Trophoblast cell (in vitro differentiated cells and primary cell): ENCODE measurements at regions not wholly inside any gene's neighbourhood (a gene's known extent, or its start where the extent isn't known, plus 50 kb on each side); places are given as distances from the start of the nearest gene placed in this dataset.

Source experiments
- DNase-seq, 2 donors: peaks; one replicate each; pipeline ENCODE4 v3.0.0-alpha.2; 2016
- H2AFZ ChIP-seq: 2 replicates; pipeline ENCODE4 v1.6.1; 2013; ENCODE audit warnings: low read length, moderate library complexity, mild to moderate bottlenecking; ENCODE audit not compliant: insufficient read depth, poor library complexity
- H2AK5ac ChIP-seq: 2 replicates; pipeline ENCODE4 v1.6.1; 2013; ENCODE audit warnings: mild to moderate bottlenecking, low read length
- H2BK120ac ChIP-seq: 2 replicates; pipeline ENCODE4 v1.6.1; 2013; ENCODE audit warnings: low read length, mild to moderate bottlenecking, moderate library complexity; ENCODE audit not compliant: insufficient read depth, poor library complexity
- H2BK12ac ChIP-seq: 2 replicates; pipeline ENCODE4 v1.6.1; 2013; ENCODE audit warnings: mild to moderate bottlenecking, low read length, moderate library complexity
- H2BK5ac ChIP-seq: 2 replicates; pipeline ENCODE4 v1.6.1; 2013; ENCODE audit warnings: low read length, low read depth, moderate library complexity, mild to moderate bottlenecking; ENCODE audit not compliant: poor library complexity
- H3K14ac ChIP-seq: 2 replicates; pipeline ENCODE4 v1.6.1; 2013; ENCODE audit warnings: mild to moderate bottlenecking, low read length
- H3K18ac ChIP-seq: 2 replicates; pipeline ENCODE4 v1.6.1; 2013; ENCODE audit warnings: mild to moderate bottlenecking, low read length
- H3K23ac ChIP-seq: 2 replicates; pipeline ENCODE4 v1.6.1; 2013; ENCODE audit warnings: low read length
- H3K27ac ChIP-seq: 2 replicates; pipeline ENCODE4 v1.5.1; 2013; ENCODE audit warnings: low read depth, mild to moderate bottlenecking, inconsistent platforms, low read length, moderate library complexity
- H3K27me3 ChIP-seq: 2 replicates; pipeline ENCODE4 v1.6.1; 2013; ENCODE audit warnings: inconsistent platforms, mild to moderate bottlenecking, low read length, moderate library complexity; ENCODE audit not compliant: insufficient read depth
- H3K36me3 ChIP-seq, 2 experiments: 1 replicate in 1 of 2; 2 replicates in 1 of 2; pipeline ENCODE4 v1.6.1; 2013; ENCODE audit warnings: low read length in 2 of 2, mild to moderate bottlenecking in 2 of 2, moderate library complexity in 1 of 2; ENCODE audit not compliant: insufficient read depth in 2 of 2, control insufficient read depth in 1 of 2
- H3K4ac ChIP-seq: 2 replicates; pipeline ENCODE4 v1.6.1; 2013; ENCODE audit warnings: low read depth, mild to moderate bottlenecking, low read length, moderate library complexity
- H3K4me1 ChIP-seq, 2 experiments: 1 replicate in 1 of 2; 2 replicates in 1 of 2; pipeline ENCODE4 v1.6.1; 2013; ENCODE audit warnings: low read length in 2 of 2, mild to moderate bottlenecking in 2 of 2, moderate library complexity in 1 of 2; ENCODE audit not compliant: insufficient read depth in 2 of 2, control insufficient read depth in 1 of 2
- H3K4me2 ChIP-seq: 2 replicates; pipeline ENCODE4 v1.6.1; 2013; ENCODE audit warnings: inconsistent platforms, mild to moderate bottlenecking, low read length, moderate library complexity
- H3K4me3 ChIP-seq: 2 replicates; pipeline ENCODE4 v1.5.1; 2013; ENCODE audit warnings: mild to moderate bottlenecking, low read depth, low read length, inconsistent platforms
- H3K79me1 ChIP-seq: one replicate; pipeline ENCODE4 v1.6.1; 2013; ENCODE audit warnings: low read length
- H3K79me2 ChIP-seq: 2 replicates; pipeline ENCODE4 v1.6.1; 2013; ENCODE audit warnings: low read length, mild to moderate bottlenecking; ENCODE audit not compliant: control insufficient read depth, insufficient read depth, poor library complexity
- H3K9ac ChIP-seq: 2 replicates; pipeline ENCODE4 v1.6.1; 2013; ENCODE audit warnings: mild to moderate bottlenecking, low read length
- H3K9me3 ChIP-seq: 2 replicates; pipeline ENCODE4 v1.6.1; 2013; ENCODE audit warnings: low read depth, mild to moderate bottlenecking, control low read depth, inconsistent platforms, low read length; ENCODE audit not compliant: insufficient read depth
- H4K12ac ChIP-seq: 2 replicates; pipeline ENCODE4 v1.6.1; 2013; ENCODE audit warnings: low read depth, mild to moderate bottlenecking, low read length, moderate library complexity
- H4K8ac ChIP-seq: 2 replicates; pipeline ENCODE4 v1.6.1; 2013; ENCODE audit warnings: low read depth, mild to moderate bottlenecking, low read length, moderate library complexity
- H4K91ac ChIP-seq: one replicate; pipeline ENCODE4 v1.6.1; 2013; ENCODE audit warnings: low read depth, mild to moderate bottlenecking, low read length, moderate library complexity
- WGBS: extraction: QIAGEN DNeasy Blood & Tissue Kit; methylation state at CpG from one replicate; pipeline ENCODE4 v1.1.7; 2013; ENCODE audit warnings: missing lambda C conversion rate; ENCODE audit not compliant: insufficient read length, insufficient coverage; ENCODE audit errors: extremely low coverage; 5-methylcytosine and 5-hydroxymethylcytosine counted together

DNA sequence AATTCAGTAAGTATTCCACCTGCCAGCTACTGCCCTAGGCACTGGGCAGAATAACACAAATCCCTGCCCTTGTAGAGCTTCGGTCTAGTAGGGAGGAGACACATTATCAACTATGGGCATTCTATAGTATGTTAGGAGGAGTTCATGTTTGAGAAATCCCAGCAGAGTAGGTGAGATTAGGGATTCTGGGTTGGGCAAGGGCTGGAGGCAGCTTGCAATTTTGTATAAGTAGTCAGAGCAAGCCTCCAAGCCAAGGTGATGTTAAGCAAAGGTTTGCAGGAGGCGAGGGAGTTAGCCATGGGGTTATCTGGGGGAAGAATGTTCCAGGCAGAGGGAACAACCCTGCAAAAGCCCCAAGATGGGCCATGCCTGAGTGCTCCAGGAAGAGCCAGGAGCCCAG is 187.9 kb upstream of the HS6ST1 start:
- Histone ChIP-seq H3K18ac (no peak overlapping the region), H2BK12ac (no peak overlapping the region), H2AFZ (no peak overlapping the region), H3K23ac (no peak overlapping the region), H3K36me3 (no peaks in the 10 kb centered on the region), H3K27me3 (no peaks in the 10 kb centered on the region), H2BK5ac (no peak overlapping the region), H3K79me2 (no peaks in the 10 kb centered on the region), H3K4ac (no peak overlapping the region), H2AK5ac (no peak overlapping the region), H3K4me1 (no peaks in the 10 kb centered on the region), H3K4me3 (no peak overlapping the region), H4K8ac (no peak overlapping the region), H4K91ac (no peak overlapping the region), H3K4me2 (no peak overlapping the region), H3K9ac (no peak overlapping the region), H3K14ac (no peak overlapping the region), H3K27ac (no peak overlapping the region), H2BK120ac (no peak overlapping the region), H3K79me1 (no peaks in the 10 kb centered on the region), H3K9me3 (no peaks in the 10 kb centered on the region), H4K12ac (no peak overlapping the region)
- no peak for DNase-seq
- no CpG with 5 or more reads among the region's 2 CpGs for WGBS

DNA sequence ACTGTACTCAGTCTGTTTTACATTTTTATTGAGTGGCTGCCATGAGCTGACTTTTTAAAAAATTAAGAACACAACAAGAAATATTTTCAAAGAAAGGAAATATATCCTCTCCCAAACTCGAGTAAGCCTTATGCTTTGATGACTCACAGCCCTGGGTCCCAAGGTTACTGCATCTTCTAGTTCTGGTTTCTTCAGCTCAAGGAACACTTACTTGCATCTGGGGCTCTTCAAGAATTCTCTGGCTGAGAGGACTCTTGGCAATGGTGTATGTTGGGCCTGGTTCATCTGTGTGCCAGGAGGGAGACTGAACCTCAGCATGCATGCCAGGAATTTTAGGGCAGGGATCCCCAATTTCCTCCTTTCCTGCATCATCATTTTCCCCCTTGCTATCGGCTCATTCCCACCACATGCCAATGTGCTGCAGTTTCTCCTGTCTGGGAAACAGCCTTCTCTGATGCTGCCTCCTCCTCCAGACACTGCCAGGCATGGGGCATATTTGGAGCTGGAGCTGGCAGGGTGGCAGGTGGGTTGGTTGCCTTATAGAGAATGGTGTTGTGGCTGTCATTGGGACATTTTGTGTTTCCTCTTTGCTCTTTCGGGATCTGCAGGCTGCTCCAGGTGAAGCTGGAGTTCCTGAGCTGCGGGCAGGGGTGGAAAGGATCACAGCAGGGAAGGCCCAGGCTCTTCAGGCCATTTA is 192.2 kb upstream of the HS6ST1 start:
- Histone ChIP-seq H3K14ac (no peak overlapping the region), H3K79me1 (no peaks in the 10 kb centered on the region), H4K91ac (no peak overlapping the region), H3K23ac (no peak overlapping the region), H3K36me3 (no peaks in the 10 kb centered on the region), H3K9ac (no peak overlapping the region), H3K79me2 (no peaks in the 10 kb centered on the region), H2BK12ac (no peak overlapping the region), H3K4me3 (no peak overlapping the region), H3K9me3 (no peaks in the 10 kb centered on the region), H3K4me1 (no peaks in the 10 kb centered on the region), H3K4me2 (no peak overlapping the region), H3K4ac (no peak overlapping the region), H2AK5ac (no peak overlapping the region), H3K18ac (no peak overlapping the region), H3K27ac (no peak overlapping the region), H2BK120ac (no peak overlapping the region), H2AFZ (no peak overlapping the region), H2BK5ac (no peak overlapping the region), H4K8ac (no peak overlapping the region), H4K12ac (no peak overlapping the region), H3K27me3 (no peaks in the 10 kb centered on the region)
- DNase-seq, result no peak
- WGBS, result no CpG with 5 or more reads among the region's 4 CpGs

DNA sequence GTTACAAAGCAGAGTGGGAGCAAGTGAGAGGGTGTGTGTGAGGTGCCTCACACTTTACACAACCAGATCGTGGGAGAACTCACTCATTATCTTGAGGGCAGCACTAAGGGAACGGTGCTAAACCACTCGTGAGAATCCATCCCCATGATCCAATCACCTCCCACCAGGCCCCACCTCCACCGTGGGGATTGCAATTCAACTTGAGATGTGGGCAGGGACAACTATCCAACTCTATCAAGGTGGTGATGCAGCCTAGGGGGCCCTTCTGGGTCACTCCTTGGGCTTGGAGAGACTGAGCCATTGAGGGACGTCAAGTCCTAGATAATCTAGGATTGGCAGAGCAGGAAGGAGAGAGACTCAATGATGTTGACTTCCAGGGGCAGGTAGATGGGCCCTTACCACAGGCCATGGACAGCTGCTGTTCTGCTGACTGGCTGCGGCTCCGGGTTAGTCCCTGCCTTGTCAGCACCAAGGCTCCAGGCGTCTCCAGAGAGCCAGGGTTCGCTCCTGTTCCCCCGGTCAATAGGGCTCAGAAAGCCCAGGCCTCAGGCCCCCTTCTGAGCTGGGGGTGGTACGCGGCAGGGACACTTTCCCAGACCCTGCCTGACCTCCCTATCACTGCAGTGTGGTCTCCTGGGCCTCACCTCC is 193.2 kb upstream of the HS6ST1 start:
- Histone ChIP-seq H3K79me1 (no peaks in the 10 kb centered on the region), H2AFZ (no peak overlapping the region), H3K27me3 (no peaks in the 10 kb centered on the region), H3K4me3 (no peak overlapping the region), H3K23ac (no peak overlapping the region), H3K9ac (no peak overlapping the region), H3K27ac (no peak overlapping the region), H4K91ac (no peak overlapping the region), H3K79me2 (no peaks in the 10 kb centered on the region), H2AK5ac (no peak overlapping the region), H4K8ac (no peak overlapping the region), H2BK5ac (no peak overlapping the region), H4K12ac (no peak overlapping the region), H2BK12ac (no peak overlapping the region), H3K4me2 (no peak overlapping the region), H3K9me3 (no peaks in the 10 kb centered on the region), H3K18ac (no peak overlapping the region), H3K4ac (no peak overlapping the region), H3K14ac (no peak overlapping the region), H3K36me3 (no peaks in the 10 kb centered on the region), H3K4me1 (no peaks in the 10 kb centered on the region), H2BK120ac (no peak overlapping the region)
- no CpG with 5 or more reads among the region's 12 CpGs for WGBS
- DNase-seq, result no peak

DNA sequence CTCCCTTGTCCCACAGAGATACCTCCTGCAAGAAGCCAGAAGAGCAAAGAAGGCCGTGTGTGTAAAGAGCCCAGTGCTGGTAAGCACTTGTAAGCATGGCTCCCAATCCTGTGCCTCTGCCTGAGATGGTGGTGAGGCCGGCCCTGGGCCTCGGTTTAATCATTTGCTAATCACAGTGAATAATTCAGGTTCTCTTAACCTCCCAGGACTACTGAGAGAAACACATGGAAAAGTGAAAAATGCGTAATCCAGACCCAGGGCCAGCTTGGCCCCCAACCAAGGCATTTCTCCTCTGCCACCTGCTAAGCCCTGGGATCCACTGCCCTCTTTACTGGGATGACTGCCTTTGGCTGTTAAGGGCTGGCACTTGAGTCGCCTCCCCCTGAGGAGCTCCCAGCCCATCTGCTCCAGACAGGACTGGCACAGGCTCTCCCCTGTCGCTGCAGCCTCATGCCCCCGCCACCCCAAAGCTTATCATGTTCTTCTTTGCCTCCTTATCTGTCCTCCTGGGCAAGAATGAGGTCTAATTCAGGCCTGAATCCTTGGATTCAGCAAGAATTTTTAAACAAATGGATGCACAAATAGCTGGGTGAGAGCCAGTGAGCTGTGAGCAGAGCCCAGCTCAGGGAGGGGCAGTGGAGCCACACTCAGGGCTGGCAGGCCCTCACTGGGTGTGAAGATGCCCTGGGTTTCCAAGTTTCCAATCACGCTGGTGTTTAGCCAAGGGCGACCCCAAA is 193.9 kb upstream of the HS6ST1 start:
- Histone ChIP-seq H4K12ac (no peak overlapping the region), H3K27ac (no peak overlapping the region), H2AFZ (no peak overlapping the region), H4K91ac (no peak overlapping the region), H4K8ac (no peak overlapping the region), H3K4me1 (no peaks in the 10 kb centered on the region), H2BK5ac (no peak overlapping the region), H3K4me2 (no peak overlapping the region), H3K14ac (no peak overlapping the region), H3K79me1 (no peaks in the 10 kb centered on the region), H3K27me3 (no peaks in the 10 kb centered on the region), H2AK5ac (no peak overlapping the region), H2BK120ac (no peak overlapping the region), H3K9me3 (no peaks in the 10 kb centered on the region), H3K36me3 (no peaks in the 10 kb centered on the region), H3K4ac (no peak overlapping the region), H3K9ac (no peak overlapping the region), H3K23ac (no peak overlapping the region), H3K18ac (no peak overlapping the region), H3K4me3 (no peak overlapping the region), H2BK12ac (no peak overlapping the region), H3K79me2 (no peaks in the 10 kb centered on the region)
- WGBS, result no CpG with 5 or more reads among the region's 9 CpGs
- DNase-seq, result no peak
